NCI-H226 (cell line): ENCODE measurements at regions not wholly inside any gene's neighbourhood (a gene's known extent, or its start where the extent isn't known, plus 50 kb on each side); places are given as distances from the start of the nearest gene placed in this dataset.
"Not testable (repeated sequence)": the region's sequence is repeated elsewhere in the genome, so short reads cannot be mapped to it uniquely, and the experiment has no call there.

Experiments
- DNase-seq: peaks from one replicate; pipeline ENCODE4 v3.0.0-alpha.2; 2015

DNA sequence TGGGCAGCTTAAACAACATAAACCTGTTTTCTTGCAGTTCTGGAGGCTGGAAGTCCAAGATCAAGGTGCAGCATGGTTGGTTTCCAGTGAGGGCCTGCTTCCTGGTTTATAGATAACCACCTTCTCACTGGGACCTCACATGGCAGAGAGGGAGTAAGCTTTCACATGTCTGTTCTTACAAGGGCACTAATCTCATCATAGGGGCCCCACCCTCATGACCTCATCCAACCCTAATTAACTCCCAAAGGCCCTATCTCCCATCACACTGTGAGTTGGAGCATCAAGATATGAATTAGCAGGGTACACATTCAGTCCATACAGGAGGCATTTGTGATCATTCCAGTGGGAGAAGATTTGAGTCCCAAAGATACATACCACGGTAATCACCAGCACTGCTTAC, 50.5 kb upstream of the GRIN2A start:
- no peak for DNase-seq

DNA sequence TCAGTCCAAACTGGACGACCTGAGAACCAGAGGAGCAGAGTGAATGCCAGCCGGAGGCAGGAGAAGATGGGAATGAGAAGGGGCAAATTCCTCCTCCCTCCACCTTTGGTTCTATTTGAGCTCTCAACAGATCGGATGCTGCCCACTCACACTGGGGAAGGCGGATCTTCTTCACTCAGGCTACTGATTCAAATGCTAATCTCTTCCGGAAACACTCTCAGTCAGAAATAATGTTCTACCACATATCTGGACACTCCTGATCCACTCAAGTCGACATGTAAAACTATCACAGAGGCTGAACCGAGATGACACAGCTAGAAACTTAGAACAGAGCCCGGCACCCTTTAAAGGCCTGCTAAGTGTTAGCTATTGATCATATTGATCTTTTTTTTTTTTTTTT, 57.4 kb upstream of the GRIN2A start:
- no peak for DNase-seq

DNA sequence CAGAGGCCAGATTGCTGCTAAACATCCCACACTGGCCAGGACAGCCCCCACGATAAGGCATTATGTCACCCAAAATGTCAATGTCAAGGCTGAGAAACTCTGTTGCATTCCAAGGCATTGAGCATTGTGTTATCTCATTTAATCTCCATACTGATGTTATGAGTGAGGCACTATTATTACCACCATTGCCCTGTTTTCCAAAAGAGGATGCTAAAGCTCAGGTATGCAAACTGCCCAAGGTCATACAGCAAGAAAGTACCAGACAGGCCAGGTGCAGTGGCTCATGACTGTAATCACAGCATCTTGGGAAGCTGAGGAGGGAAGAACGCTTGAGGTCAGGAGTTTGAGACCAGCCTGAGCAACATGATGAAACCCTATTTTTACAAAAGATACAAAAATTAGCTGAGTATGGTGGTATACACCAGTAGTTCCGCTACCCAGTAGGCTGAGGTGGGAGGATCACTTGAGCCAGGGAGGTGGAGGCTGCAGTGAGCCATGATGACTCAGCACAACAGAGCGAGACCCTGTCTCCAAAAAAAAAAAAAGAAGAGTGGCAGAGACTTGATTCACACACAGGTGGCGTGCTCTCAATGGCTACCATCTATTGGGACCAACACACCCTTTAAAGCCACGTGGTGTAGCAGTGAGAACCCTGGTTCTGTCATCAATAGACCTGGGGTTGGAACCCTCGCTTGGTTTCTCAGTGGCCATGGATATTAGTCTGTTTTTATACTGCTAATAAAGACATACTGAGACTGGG, 58.8 kb upstream of the GRIN2A start:
- peak; percentile 15 for DNase-seq

- no peak for DNase-seq
Observed at GRCh38 chr16:10242097-10242496, 59.9 kb upstream of the GRIN2A start.

GRCh38 chr16:10242916-10243315, 60.7 kb upstream of the GRIN2A start:
- no peak for DNase-seq

GRCh38 chr16:10245002-10245401, 62.8 kb upstream of the GRIN2A start:
- no peak for DNase-seq

DNA sequence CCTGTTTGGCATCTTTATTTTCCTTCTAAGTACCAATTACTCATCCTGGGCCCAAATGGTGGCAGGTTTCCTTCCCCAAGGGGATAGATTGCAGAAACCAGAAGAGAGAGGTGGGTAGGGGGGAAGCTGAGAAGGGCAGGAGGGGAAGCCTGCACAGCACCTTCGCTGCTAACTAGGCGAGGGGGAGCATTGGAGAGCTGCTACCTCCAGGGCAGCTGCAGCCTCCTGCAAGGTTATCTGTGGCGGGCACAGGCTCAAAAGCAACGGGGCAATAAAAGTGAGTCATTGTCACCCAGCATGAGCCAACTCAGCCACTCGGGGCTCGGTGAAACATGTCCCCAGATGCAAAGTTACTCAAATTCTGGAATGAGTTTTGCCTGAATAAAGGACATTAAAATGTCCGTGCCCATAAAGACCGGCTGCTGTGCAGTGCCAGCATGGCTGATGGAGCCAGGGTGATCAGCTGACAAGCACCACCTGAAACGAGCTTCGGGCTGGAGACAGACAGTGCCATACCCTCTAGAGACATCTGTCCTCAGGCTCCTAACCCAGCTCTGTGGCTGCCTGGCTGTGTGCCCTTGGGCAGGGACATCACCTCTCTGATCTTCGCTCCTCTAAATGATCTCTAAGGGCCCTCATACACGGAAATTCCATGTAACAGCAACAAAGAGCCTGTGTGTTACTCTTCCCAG, 68.1 kb upstream of the GRIN2A start:
- DNase-seq, result no peak

GRCh38 chr16:10252155-10252554, 69.9 kb upstream of the GRIN2A start:
- DNase-seq, result no peak

DNA sequence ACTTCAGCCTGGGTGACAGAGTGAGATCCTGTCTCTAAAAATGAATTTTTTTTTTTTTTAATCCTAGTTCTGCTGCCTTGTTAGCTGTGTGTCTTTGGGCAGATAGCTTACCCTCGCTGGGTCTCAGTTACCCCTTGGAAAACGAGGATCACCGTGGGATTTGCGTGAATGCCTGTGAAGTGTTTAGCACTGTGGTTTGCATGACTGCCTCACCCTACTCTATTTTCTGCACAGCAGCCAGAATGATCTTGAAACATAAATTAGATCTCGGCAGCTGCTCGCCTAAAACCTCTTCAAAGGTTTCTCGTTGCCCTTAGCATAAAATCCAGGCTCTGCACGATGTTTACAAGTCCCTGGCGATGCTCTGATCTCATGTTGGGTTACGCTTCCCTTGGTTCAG, 71.2 kb upstream of the GRIN2A start:
- no peak for DNase-seq

GRCh38 chr16:10255728-10256127, 73.5 kb upstream of the GRIN2A start:
- DNase-seq, result no peak

DNA sequence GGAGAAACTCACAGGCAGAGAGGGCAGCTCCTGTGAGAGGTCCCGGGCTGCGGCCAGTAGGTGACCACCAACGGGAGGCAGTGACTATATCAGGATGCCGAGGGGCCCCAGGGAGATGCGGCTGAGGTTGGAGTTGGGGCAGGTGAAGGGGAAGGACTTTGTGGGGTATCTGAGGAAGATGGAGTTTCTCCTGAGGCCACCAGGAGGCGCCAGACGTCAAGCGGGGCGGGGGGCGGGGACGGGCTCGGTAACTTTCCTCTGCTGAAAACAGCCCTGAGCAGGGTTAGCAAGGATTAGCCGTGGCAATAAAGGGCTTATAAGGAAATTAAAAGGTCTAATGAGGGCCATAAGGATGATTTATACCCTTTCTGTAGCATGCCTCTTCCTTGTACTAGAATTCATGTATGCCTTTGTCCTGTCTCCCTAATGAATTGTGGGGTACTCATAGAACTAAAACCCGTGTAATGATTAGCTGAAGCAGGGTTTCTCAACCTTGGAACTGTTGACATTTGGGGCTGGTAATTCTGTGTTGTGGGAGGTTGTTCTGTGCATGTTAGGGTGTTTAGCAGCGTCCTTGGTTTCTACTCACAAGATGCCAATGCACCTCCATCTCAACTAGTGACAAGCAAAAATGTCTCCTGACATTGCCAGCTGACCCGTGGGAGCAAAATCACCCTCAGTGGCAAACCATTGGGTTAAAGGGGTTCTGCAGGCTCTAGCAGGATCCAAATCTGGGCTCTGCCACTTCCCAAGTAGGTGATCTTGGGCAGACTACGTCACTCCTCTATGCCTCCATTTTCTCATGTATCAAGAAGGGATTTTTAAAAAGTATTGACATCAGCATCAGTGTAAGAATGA, 74.8 kb upstream of the GRIN2A start:
- DNase-seq, result peak; percentile 9

GRCh38 chr16:10257642-10258251, 75.5 kb upstream of the GRIN2A start:
- DNase-seq, result not testable (repeated sequence)

DNA sequence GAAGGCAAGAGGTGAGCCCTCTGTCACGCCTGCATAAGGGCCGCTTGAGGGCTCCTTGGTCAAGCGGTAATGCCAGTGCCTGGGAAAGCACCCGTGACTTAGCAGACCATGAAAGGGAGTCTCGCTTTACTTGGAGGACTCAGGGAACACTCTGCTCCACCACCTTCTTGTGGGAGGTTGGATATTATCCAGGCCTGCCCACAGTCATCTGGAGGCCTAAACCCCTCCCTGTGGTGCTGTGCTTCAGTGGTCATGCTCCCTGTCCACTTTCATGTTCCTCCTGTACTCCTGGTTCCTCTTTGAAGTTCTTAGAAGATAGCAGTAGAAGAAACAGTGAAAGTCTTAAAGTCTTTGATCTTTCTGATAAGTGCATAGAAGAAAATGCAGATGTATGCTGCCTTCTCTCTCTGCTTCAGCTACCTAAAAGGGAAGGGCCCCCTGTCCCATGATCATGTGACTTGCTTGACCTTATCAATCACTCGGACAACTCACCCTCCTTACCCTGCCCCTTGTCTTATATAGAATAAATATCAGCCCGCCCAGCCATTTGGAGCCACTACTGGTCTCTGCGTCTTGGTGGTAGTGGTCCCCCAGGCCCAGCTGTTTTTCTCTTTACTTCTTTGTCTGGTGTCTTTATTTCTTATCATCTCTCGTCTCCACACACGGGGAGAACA, 76.8 kb upstream of the GRIN2A start:
- not testable (repeated sequence) for DNase-seq

- DNase-seq, result no peak
Observed at GRCh38 chr16:10261077-10261476, 78.8 kb upstream of the GRIN2A start.

DNA sequence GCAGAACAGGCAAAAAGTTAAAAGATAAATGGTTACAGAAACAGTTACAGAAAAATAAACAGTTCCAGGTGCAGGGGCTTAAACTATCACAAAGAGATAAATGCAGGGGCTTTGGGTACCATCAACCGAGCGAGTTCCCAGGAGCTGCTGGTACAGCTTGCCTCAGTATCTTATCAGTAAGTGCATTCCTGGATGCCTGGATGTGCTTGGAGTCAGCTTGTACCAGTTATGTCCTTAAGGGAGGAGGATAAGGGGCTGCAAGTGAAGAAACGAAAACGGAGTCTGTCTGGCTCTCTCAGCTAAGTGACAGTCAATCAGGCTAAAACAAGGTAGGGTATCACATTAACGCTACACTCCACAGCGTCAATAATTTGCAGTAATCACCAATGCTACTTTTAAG, 79.3 kb upstream of the GRIN2A start:
- peak; percentile 63 for DNase-seq

DNA sequence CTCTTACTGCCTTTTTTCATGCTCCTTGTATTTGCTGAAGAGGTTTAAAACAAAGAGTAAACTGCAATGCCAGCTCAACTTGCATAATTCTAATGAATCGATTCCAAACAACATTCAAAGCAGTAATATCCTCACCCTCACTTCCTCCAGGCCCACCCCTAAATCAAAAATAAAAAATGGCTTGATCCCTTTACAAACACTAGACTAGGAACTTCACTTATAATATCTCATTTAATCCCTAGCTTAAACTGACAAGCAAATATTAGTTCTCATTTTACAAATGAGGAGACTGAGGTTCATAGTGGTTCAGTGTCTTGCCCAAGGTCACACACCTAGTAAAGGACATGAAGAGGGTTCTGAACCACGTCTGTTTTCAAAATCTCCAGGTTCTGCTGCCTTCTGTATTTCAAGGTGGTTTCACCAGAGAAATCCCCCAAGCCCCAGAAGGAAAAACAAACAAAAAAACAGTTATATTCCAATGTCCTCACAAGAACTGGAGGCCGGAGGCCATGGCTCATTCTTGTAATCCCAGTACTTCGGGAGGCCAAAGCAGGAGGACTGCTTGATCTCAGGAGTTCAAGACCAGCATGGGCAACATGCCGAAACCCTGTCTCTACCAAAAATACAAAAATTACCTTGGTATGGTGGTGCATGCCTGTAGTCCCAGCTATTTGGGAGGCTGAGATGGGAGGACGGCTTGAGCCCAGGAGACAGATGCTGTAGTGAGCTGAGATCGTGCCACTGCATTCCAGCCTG, 80.3 kb upstream of the GRIN2A start:
- no peak for DNase-seq

DNA sequence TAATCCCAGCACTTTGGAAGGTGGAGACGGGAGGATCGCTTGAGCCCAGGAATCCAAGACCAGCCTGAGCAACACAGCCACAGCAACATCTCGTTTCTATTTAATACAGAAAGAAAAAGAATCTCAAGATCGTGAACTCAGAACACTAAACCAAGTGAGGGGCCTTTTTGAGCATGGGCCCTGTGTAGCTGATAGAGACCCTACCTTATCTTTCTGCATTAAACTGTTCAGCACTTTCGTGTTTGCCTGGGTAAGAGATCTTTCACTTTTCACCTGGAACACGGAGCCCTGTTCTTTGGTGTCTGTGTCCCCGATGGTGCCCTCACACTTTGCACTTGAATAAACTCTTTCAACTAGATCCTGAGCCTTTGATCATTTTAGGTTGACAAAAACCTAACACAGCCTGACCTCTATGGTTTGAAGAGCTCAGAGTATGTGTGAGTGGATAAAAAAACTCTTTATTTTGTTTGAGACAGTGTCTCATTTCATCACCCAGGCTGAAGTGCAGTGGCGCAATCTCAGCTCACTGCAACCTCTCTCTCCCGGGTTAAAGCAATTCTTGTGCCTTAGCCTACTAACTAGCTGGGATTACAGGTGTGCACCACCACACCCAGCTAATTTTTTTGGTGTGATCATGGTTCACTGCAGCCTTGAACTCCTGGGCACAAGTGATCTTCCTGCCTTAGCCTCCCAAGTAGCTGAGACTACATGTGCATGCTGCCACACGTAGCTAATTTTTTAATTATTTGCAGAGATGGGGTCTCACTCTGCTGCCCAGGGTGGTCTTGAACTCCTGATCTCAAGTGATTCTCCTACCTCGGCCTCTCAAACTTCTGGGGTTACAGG, 83.8 kb upstream of the GRIN2A start:
- DNase-seq, result no peak

GRCh38 chr16:10266809-10267208, 84.6 kb upstream of the GRIN2A start:
- no peak for DNase-seq

DNA sequence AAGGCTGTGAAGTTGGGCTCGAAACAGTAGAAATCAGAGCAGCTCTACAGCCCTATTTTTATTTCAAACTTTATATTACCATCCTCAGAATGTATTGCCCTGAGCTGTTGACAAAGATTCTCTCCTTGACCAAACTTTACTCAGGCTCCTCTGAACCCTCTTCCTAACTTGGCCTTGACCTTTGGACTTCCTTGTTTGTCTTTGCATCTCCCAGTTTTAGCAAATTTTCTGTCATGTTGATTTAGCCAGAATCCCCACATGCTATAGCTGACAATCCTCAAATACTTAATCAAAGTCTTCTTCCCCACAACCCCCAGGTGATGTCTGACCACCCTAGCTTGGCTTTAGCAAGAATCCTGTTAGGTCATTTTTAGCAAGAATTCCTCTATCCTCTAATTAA, 87.4 kb upstream of the GRIN2A start:
- no peak for DNase-seq

GRCh38 chr16:10272250-10272854, 90.1 kb upstream of the GRIN2A start:
- not testable (repeated sequence) for DNase-seq
